KMS-11 (cell line): ENCODE measurements at regions not wholly inside any gene's neighbourhood (a gene's known extent, or its start where the extent isn't known, plus 50 kb on each side); places are given as distances from the start of the nearest gene placed in this dataset.

Experiments used
- H2AFZ ChIP-seq: fragments of 200-600 bp; sonication (generic); 2 replicates; pipeline ENCODE4 v1.6.1; 2016; ENCODE audit warnings: antibody characterized with exemption, mixed run types, low read depth
- H3K27ac ChIP-seq: fragments of 200-600 bp; sonication (generic); 2 replicates; pipeline ENCODE4 v1.6.1; 2016; ENCODE audit warnings: mild to moderate bottlenecking, mixed run types
- H3K27me3 ChIP-seq: fragments of 200-600 bp; sonication (generic); 2 replicates; pipeline ENCODE4 v1.6.1; 2017; ENCODE audit warnings: mild to moderate bottlenecking, low read depth, mixed run types, moderate library complexity; ENCODE audit not compliant: insufficient read depth
- H3K36me3 ChIP-seq: fragments of 200-600 bp; sonication (generic); 2 replicates; pipeline ENCODE4 v1.6.1; 2017; ENCODE audit warnings: mild to moderate bottlenecking, mixed run types; ENCODE audit not compliant: insufficient read depth
- H3K4me1 ChIP-seq: fragments of 200-600 bp; sonication (generic); 2 replicates; pipeline ENCODE4 v1.6.1; 2016; ENCODE audit warnings: mild to moderate bottlenecking, low read depth, mixed run types; ENCODE audit not compliant: poor library complexity, severe bottlenecking
- H3K4me2 ChIP-seq: fragments of 200-600 bp; sonication (generic); 2 replicates; pipeline ENCODE4 v1.7.0; 2016; ENCODE audit warnings: mild to moderate bottlenecking, mixed run types
- H3K4me3 ChIP-seq: fragments of 200-600 bp; sonication (generic); IDR thresholded peaks from 2 replicates; pipeline ENCODE4 v1.6.1; 2017; ENCODE audit warnings: low read depth, low read length, mixed read lengths; ENCODE audit not compliant: insufficient read depth
- H3K79me2 ChIP-seq: fragments of 200-600 bp; sonication (generic); 2 replicates; pipeline ENCODE4 v1.6.1; 2016; ENCODE audit warnings: low read depth, mixed run types; ENCODE audit not compliant: insufficient read depth
- H3K9ac ChIP-seq: fragments of 200-600 bp; sonication (generic); 2 replicates; pipeline ENCODE4 v1.6.1; 2016; ENCODE audit warnings: mild to moderate bottlenecking, mixed run types
- H4K20me1 ChIP-seq: fragments of 200-600 bp; sonication (generic); 2 replicates; pipeline ENCODE4 v1.6.1; 2016; ENCODE audit warnings: mild to moderate bottlenecking, mixed run types; ENCODE audit not compliant: insufficient read depth
- CTCF ChIP-seq: fragments of 200-600 bp; sonication (generic); conservative IDR thresholded peaks from 2 replicates; pipeline ENCODE4 v1.6.1; 2017; ENCODE audit warnings: low read depth, mild to moderate bottlenecking, antibody characterized with exemption, low read length, moderate library complexity, mixed read lengths

GRCh38 chr5:5995819-5996218 is 382.5 kb downstream of the MED10 start:
- no peak overlapping the region for H3K27ac ChIP-seq
- no peaks in the 10 kb centered on the region for H3K27me3 ChIP-seq
- no peak for TF ChIP-seq CTCF
- no peak overlapping the region for H3K4me3 ChIP-seq
- no peak overlapping the region for H3K9ac ChIP-seq
- H3K36me3 ChIP-seq, result no peaks in the 10 kb centered on the region
- H4K20me1 ChIP-seq, result no peaks in the 10 kb centered on the region
- H3K4me1 ChIP-seq, result peaks cover under 1% of the 10 kb centered on the region
- no peak overlapping the region for H3K4me2 ChIP-seq
- no peaks in the 10 kb centered on the region for H3K79me2 ChIP-seq
- no peak overlapping the region for H2AFZ ChIP-seq

GRCh38 chr5:5986492-5987178 is 391.7 kb downstream of the MED10 start:
- Histone ChIP-seq H3K4me2 (no peak overlapping the region), H3K4me1 (peaks cover 28% of the 10 kb centered on the region), H4K20me1 (no peaks in the 10 kb centered on the region), H3K27ac (no peak overlapping the region), H3K9ac (no peak overlapping the region), H3K79me2 (no peaks in the 10 kb centered on the region), H3K4me3 (no peak overlapping the region), H3K27me3 (no peaks in the 10 kb centered on the region), H3K36me3 (no peaks in the 10 kb centered on the region), H2AFZ (no peak overlapping the region)
- TF ChIP-seq CTCF, result no peak

GRCh38 chr5:5985332-5985731 is 393.0 kb downstream of the MED10 start:
- H3K27ac ChIP-seq, result no peak overlapping the region
- peaks cover 35% of the 10 kb centered on the region for H3K4me1 ChIP-seq
- H3K36me3 ChIP-seq, result no peaks in the 10 kb centered on the region
- H3K4me2 ChIP-seq, result no peak overlapping the region
- no peaks in the 10 kb centered on the region for H3K79me2 ChIP-seq
- H3K27me3 ChIP-seq, result no peaks in the 10 kb centered on the region
- no peak overlapping the region for H3K4me3 ChIP-seq
- no peaks in the 10 kb centered on the region for H4K20me1 ChIP-seq
- TF ChIP-seq CTCF, result no peak
- no peak overlapping the region for H3K9ac ChIP-seq
- no peak overlapping the region for H2AFZ ChIP-seq

- no peaks in the 10 kb centered on the region for H3K36me3 ChIP-seq
- H3K4me1 ChIP-seq, result peaks cover 48% of the 10 kb centered on the region
- no peaks in the 10 kb centered on the region for H3K27me3 ChIP-seq
- no peaks in the 10 kb centered on the region for H4K20me1 ChIP-seq
- H3K79me2 ChIP-seq, result no peaks in the 10 kb centered on the region
- H3K4me2 ChIP-seq, result no peak overlapping the region
- no peak overlapping the region for H3K27ac ChIP-seq
- H3K4me3 ChIP-seq, result no peak overlapping the region
- no peak overlapping the region for H2AFZ ChIP-seq
- no peak overlapping the region for H3K9ac ChIP-seq
- no peak for TF ChIP-seq CTCF
Observed at GRCh38 chr5:5983261-5983980, 394.9 kb downstream of the MED10 start.
